ENCODE measurements at regions not wholly inside any gene's neighbourhood (a gene's known extent, or its start where the extent isn't known, plus 50 kb on each side); places are given as distances from the start of the nearest gene placed in this dataset.

DNA sequence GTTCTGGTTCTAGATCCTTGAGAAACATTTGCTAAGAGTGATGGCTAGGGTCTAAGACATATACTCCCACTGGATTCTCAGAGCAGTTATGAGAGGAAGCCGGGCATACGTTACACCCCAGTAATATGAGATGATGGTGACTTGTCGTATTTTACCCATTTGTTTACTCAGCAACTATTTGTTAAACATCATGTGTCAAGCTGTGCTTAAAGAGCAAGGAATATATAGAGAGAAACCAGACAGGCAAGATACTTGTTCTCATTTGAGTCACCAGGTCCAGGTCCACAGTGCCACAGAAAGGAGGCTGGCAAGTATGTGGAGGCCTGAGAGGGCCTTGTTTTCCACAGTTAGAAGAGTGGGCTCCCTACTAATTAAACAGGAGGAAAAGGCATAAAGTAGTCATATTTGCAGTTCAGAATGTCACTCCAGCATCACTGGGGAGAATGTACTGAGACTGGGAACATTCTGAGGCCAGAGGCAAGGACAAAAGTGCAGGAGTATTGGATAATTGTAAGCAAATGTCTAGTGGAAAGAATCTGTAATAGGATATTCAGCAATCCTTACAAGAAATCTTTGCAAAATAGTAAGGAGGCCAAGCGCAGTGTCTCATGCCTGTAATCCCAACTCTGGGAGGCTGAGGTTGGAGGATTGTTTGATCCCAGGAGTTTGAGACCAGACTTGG is 142.2 kb downstream of the IRS2 start:
- TF ChIP-seq GATA3 (IDR thresholded peaks at IDR 0.05; ENCODE audit: low read depth, low read length) (no peak), GATA2 (IDR thresholded peaks at IDR 0.05; ENCODE audit: low read depth, low read length) (no peak)

DNA sequence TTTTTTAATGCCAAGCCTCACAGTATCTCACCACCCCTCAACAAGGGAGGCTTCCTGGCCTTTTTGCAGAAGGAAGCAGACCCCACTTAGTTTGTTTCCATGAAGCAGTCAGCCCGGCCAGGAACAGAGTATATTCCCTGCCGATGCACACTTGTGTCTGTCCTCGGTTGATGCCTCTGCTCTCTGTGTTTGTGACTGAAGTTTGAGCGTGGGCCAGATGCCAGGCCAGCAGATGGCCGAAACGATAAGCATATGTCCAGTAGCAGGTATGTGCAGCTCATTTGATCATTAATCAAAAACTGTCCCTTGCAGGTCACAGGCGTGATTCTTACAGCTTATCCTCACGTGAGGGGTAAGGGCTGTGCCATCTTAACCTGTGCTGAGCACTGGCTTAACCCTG is 144.0 kb downstream of the IRS2 start:
- peak; percentile 97 for TF ChIP-seq GATA2 (IDR thresholded peaks at IDR 0.05; ENCODE audit: low read depth, low read length)
- peak; percentile 82 for TF ChIP-seq GATA3 (IDR thresholded peaks at IDR 0.05; ENCODE audit: low read depth, low read length)

DNA sequence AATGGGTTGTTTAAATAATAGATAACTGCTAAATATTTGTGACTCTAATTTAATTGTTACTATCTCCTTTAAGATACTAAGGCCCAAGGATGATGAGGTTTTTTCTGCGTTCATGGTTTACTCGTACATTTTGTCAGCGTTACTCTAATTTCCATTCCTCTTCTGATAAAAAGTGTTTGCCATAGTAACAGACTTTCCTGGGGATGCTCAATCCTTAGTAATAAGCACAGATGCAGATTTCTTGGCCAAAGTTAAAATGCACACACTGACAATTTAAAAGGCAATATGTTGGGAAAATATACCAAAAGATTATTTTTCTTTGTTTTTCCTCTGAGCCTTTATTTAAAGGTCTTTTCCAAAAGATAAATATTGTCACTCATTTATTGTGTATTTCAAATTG is 149.6 kb downstream of the IRS2 start:
- no peak for TF ChIP-seq GATA3 (IDR thresholded peaks at IDR 0.05; ENCODE audit: low read depth, low read length)
- TF ChIP-seq GATA2 (IDR thresholded peaks at IDR 0.05; ENCODE audit: low read depth, low read length), result no peak

DNA sequence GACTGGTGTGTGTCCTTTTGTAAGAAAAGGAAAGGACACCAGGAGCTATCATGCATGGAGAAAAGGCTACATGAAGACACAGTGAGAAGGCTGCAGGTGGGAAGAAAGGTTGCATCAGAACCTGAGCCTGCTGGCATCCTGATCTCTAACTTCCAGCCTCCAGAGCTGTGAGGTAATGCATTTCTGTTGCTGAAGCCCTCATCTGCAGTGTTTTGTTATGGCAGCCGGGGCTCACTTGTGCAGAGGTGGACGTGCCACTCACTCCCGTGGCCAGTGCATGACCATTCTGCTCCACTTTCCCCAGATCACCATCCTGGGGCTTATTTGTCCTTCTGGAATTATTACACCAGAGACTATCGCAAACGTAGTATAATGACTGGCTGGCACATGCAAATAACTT is 155.3 kb downstream of the IRS2 start:
- no peak for TF ChIP-seq GATA2 (IDR thresholded peaks at IDR 0.05; ENCODE audit: low read depth, low read length)

DNA sequence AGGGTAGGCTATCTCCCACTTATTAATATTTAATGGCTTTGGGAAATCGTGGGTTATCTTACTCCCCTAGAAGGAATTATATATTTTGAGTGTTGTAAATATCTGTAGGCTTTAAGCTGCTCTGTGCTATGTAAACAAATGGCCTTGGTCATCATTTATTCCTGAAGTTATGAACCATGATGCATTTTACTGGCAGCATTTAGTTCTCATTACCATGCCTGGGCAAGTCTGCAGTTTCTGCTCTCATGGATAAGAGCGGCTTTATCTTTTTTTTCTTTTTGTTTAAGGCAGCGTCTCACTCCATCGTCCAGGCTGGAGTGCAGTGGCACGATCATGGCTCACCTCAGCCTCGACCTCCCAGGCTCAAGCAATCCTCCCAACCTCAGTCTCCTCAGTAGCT is 156.1 kb downstream of the IRS2 start:
- no peak for TF ChIP-seq GATA2 (IDR thresholded peaks at IDR 0.05; ENCODE audit: low read depth, low read length)
- no peak for TF ChIP-seq GATA3 (IDR thresholded peaks at IDR 0.05; ENCODE audit: low read depth, low read length)

DNA sequence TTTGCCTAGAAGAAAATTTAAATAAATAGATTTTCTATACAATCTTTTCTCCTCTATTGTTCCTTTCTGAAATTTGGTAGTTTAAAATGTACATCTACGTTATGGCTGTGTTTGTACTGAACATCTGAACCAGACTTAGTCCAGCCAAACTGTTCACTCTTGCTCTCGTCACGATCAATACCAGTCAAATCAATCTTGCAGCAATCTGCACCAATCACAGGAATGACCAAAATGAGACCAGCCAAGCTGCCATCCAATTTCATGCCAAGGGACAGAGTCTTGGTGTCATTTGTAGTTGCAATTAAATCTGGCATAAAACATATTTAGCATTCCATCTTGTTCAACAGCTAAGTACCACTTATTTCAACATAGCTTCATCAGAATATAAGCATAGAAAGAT is 156.6 kb downstream of the IRS2 start:
- TF ChIP-seq GATA3 (IDR thresholded peaks at IDR 0.05; ENCODE audit: low read depth, low read length) (no peak), GATA2 (IDR thresholded peaks at IDR 0.05; ENCODE audit: low read depth, low read length) (no peak)

DNA sequence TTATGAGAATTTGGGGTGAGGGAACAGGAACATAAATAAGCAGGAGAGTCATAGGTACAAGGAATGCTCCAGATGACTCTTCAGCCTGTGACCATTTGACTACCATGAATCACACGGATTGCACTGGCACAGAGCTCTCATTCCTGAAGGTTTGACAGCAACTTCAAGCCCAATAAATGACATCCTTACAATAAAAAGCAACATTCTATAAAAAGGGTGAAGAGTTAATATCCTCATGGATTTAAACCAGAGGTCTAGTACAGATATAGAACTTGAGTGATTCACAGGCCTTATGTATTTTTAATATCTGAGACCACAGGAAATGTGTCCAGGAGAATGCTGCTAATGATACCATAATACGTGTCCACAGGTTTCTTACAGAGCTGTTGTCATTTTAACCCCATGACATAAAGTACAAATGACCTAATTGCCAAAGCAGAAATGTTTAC is 158.1 kb downstream of the IRS2 start:
- TF ChIP-seq GATA2 (IDR thresholded peaks at IDR 0.05; ENCODE audit: low read depth, low read length), result no peak
- no peak for TF ChIP-seq GATA3 (IDR thresholded peaks at IDR 0.05; ENCODE audit: low read depth, low read length)

DNA sequence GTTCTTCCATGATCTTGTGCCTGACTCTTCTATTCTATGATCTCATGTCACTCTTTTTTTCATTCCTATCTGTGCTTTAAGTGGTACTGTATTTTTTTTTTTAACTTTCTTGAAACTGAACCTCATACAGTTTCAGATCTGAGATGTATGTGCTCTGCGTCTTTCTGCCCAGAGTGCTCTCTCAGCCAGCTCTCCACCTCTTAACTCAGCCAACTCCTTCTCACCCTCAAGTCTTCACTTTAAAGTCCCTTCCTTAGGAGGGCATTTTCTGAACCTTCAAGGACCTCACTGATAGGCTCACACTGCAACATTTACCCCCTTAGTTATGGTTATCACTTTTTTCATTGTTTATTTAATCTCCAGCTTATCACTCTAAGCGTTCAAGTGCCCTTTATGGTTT is 158.7 kb downstream of the IRS2 start:
- TF ChIP-seq GATA3 (IDR thresholded peaks at IDR 0.05; ENCODE audit: low read depth, low read length) (no peak), GATA2 (IDR thresholded peaks at IDR 0.05; ENCODE audit: low read depth, low read length) (no peak)

DNA sequence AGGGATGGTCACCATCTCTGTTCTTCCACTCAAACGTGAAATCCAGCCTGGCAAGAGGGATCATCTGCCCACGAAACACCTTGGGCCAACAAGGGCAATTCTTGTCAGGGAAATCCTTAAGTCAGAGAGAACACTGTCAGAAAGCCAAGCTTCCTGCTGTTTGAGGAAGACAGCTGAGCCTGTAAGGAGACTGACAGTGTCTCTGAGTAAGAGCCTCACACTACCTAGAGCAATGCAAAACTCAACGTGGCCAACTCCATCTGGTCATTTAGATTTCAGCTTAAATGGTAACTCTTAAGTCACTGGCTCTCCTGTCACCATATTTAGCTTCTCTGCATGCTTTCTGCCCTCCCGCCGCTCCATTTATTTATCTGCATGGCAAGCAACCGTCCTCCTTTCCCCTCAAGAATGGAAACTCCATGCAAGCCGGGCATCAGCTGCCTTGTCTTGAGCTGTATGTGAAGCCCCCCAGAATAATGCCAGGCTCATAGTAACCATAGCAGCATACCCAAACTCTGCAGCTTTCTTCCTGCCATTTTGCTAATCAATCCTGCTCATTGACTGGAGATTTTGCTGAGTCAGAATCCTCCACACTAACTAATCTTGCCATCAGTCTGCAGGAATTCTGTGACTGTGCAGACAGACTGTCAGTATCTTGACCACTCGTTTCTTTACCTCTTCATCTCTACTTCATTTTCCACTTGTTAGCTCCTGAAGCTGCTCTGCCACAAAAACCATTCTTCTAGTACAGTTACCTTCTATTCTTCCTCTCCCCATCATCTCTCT is 159.8 kb downstream of the IRS2 start:
- no peak for TF ChIP-seq GATA2 (IDR thresholded peaks at IDR 0.05; ENCODE audit: low read depth, low read length)
- no peak for TF ChIP-seq GATA3 (IDR thresholded peaks at IDR 0.05; ENCODE audit: low read depth, low read length)

DNA sequence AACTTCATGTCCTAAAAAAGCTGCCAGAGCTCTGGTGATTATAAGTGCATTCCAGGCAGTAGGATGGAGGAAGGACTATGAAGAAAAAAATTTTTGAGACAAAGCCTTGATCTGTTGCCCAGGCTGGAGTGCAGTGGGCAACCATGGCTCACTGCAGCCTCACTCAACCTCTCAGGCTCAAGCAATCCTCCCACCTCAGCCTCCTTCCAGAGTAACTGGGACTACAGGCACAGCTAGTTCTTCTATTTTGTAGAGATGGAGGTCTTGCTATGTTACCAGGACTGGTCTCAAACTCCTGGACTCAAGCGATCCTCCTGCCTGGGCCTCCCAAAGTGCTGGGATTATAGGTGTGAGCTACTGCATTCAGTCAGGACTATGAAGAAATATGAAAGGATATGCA is 161.2 kb downstream of the IRS2 start:
- TF ChIP-seq GATA2 (IDR thresholded peaks at IDR 0.05; ENCODE audit: low read depth, low read length), result no peak
- no peak for TF ChIP-seq GATA3 (IDR thresholded peaks at IDR 0.05; ENCODE audit: low read depth, low read length)

DNA sequence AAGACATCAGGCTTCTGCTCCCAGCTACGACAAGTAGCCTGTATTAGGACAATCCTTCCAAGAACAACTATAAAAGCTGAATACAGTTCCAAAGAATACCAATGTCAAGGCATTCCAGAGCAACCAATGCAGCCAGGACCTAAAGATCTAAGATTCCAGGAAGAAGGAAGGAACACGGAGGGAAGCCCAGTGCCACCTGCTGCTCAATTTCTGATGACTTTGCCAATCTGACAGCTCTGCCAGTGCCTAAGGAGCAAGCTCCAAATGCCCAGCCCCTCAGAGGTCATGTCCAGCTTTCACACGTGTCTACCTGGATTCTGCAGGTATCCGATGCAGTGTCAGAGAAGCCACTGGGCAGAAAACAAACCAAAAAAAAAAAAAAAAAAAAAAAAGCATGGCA is 164.4 kb downstream of the IRS2 start:
- no peak for TF ChIP-seq GATA3 (IDR thresholded peaks at IDR 0.05; ENCODE audit: low read depth, low read length)
- no peak for TF ChIP-seq GATA2 (IDR thresholded peaks at IDR 0.05; ENCODE audit: low read depth, low read length)

DNA sequence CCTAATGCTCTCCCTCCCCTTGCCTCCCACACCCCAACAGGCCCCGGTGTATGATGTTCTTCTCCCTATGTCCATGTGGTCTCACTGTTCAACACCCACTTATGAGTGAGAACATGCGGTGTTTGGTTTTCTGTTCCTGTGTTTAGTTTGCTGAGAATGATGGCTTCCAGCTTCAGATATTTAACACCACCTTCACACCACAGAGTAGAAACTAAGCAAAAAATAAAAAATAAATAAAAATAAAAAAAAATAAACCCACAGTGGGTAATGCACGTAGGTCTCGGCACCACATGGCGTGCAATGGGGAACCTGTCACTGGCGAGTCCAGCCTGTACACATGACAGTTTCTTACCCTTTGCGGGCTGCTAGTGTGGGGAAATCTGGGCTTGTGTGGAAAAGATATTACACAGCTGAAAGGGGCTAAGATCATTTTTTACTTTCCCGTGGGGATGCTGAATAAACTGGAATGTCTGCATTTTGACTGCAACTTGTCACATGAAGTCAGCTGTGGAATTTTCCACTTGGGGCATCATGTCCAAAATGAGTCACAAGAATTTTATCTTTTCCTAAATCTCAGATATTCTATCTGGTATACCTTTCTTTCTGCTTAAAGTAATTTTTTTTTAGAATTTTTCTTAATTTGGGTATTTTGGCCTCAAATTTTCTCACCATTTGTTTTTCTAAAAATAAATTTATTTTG is 170.5 kb downstream of the IRS2 start:
- no peak for TF ChIP-seq GATA2 (IDR thresholded peaks at IDR 0.05; ENCODE audit: low read depth, low read length)
- no peak for TF ChIP-seq GATA3 (IDR thresholded peaks at IDR 0.05; ENCODE audit: low read depth, low read length)

DNA sequence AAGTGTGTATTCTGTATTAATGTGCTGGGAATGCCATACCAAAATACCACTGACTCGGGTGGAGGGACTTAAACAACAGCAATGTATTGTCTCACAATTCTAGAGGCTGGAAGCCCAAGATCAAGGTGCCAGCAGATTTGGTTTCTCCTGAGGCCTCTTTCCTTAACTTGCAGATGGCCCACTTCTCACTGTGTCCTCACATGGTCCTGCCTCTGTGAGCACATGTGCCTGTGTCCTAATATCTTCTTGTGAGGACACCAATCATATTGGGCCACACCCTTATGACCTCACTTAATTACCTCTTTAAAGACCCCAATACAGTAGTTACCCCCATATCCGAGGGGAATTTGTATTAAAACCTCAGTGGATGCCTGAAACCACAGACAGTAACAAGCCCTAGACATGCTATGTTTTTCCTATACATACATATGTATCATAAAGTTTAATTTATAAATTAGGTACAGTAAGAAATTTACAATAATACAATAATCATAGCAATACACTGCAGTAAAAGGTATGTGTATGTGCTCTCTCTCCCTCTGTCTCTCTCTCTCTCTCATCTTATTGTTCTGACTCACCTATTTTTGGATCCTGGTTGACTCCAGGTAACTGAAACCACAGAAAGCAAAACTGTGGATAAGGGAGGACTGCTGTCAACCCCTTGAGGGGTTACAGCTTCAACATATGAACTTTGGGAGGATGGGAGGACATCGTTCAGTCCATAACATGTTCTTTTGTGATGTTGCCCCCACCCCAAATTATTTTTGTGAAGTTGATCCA is 174.3 kb downstream of the IRS2 start:
- no peak for TF ChIP-seq GATA2 (IDR thresholded peaks at IDR 0.05; ENCODE audit: low read depth, low read length)
- TF ChIP-seq GATA3 (IDR thresholded peaks at IDR 0.05; ENCODE audit: low read depth, low read length), result no peak

DNA sequence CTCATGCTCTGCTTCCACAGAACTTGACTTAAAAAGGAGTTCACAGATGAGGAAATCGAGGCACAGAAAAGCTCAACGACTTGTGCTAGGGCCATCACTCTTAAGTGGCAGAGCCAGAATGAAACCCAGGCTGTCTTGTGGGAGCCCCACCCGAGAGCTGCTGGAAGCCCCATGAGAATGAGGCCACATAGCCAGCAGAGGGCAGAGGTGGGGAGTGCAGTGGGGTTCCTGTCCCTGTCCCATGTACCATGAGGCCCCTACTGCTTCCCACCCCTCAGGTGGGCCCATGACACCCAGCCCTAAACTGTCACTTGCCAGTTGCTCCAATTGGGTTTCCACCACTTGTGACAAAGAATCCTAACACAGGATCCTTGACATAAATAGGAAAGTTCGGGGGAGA is 175.9 kb downstream of the IRS2 start:
- TF ChIP-seq GATA2 (IDR thresholded peaks at IDR 0.05; ENCODE audit: low read depth, low read length) (no peak), GATA3 (IDR thresholded peaks at IDR 0.05; ENCODE audit: low read depth, low read length) (no peak)
